Lower lobe of right lung (tissue), 2 donors: ENCODE measurements at regions not wholly inside any gene's neighbourhood (a gene's known extent, or its start where the extent isn't known, plus 50 kb on each side); places are given as distances from the start of the nearest gene placed in this dataset.

Source experiments
- ATAC-seq, 2 donors: fragments of 200-7000 bp; cut with Tn5 transposase; one replicate each; pipeline ENCODE4 v1.9.1; 2020 to 2022; ENCODE audit warnings: mild to moderate bottlenecking in 2 of 2, moderate library complexity in 2 of 2
- DNase-seq: peaks from one replicate; pipeline ENCODE4 v3.0.0-alpha.2; 2020
- H3K27ac ChIP-seq: fragments of 200-600 bp; one replicate; pipeline ENCODE4 v1.8.0; 2022
- H3K27me3 ChIP-seq: fragments of 200-600 bp; one replicate; pipeline ENCODE4 v1.8.0; 2022; ENCODE audit warnings: low read depth
- H3K36me3 ChIP-seq: fragments of 200-600 bp; one replicate; pipeline ENCODE4 v1.8.0; 2022; ENCODE audit warnings: mild to moderate bottlenecking
- H3K4me1 ChIP-seq: fragments of 200-600 bp; one replicate; pipeline ENCODE4 v1.8.0; 2022
- H3K4me3 ChIP-seq: fragments of 200-600 bp; one replicate; pipeline ENCODE4 v1.8.0; 2022; ENCODE audit warnings: mild to moderate bottlenecking
- H3K9me3 ChIP-seq: fragments of 200-600 bp; one replicate; pipeline ENCODE4 v1.8.0; 2022
- CTCF ChIP-seq: fragments of 200-600 bp; IDR thresholded peaks from one replicate; pipeline ENCODE4 v1.8.0; 2022; ENCODE audit warnings: antibody characterized with exemption, mild to moderate bottlenecking
- intact Hi-C: fragments of 100-400 bp; cut with DNase I; formaldehyde crosslinking; loops from one replicate; pipeline ENCODE4 v1.11.0; 2022
- donor health status: DM: no; HTN: yes; CAD: no; lungs with severe emphysema.

GRCh38 chr6:114430534-114431124 is 87.8 kb upstream of the HS3ST5 start:
- Histone ChIP-seq H3K27ac (no peak overlapping the region), H3K4me1 (no peaks in the 10 kb centered on the region), H3K9me3 (no peaks in the 10 kb centered on the region), H3K27me3 (no peaks in the 10 kb centered on the region), H3K4me3 (no peak overlapping the region), H3K36me3 (no peaks in the 10 kb centered on the region)
- TF ChIP-seq CTCF, result no peak
- DNase-seq (no peak), ATAC-seq (no peak)
- intact Hi-C loops, result no loop called here

- H3K27ac ChIP-seq, result no peak overlapping the region
- H3K4me3 ChIP-seq, result no peak overlapping the region
- H3K9me3 ChIP-seq, result no peaks in the 10 kb centered on the region
- DNase-seq, result no peak
- intact Hi-C loops, result no loop called here
- no peak for TF ChIP-seq CTCF
- no peaks in the 10 kb centered on the region for H3K27me3 ChIP-seq
- no peaks in the 10 kb centered on the region for H3K36me3 ChIP-seq
- no peak for ATAC-seq
- no peaks in the 10 kb centered on the region for H3K4me1 ChIP-seq
Measured at GRCh38 chr6:114428341-114428740, 85.5 kb upstream of the HS3ST5 start.

GRCh38 chr6:114421199-114421598 is 78.4 kb upstream of the HS3ST5 start:
- Histone ChIP-seq H3K9me3 (no peaks in the 10 kb centered on the region), H3K4me3 (no peak overlapping the region), H3K27ac (no peak overlapping the region), H3K4me1 (no peaks in the 10 kb centered on the region), H3K36me3 (no peaks in the 10 kb centered on the region), H3K27me3 (no peaks in the 10 kb centered on the region)
- ATAC-seq (no peak), DNase-seq (no peak)
- intact Hi-C loops, result no loop called here
- no peak for TF ChIP-seq CTCF

- H3K9me3 ChIP-seq, result no peaks in the 10 kb centered on the region
- H3K27me3 ChIP-seq, result no peaks in the 10 kb centered on the region
- ATAC-seq (no peak), DNase-seq (no peak)
- no peak overlapping the region for H3K27ac ChIP-seq
- H3K36me3 ChIP-seq, result no peaks in the 10 kb centered on the region
- TF ChIP-seq CTCF, result no peak
- no peak overlapping the region for H3K4me3 ChIP-seq
- intact Hi-C loops, result no loop called here
- no peaks in the 10 kb centered on the region for H3K4me1 ChIP-seq
Measured at GRCh38 chr6:114419175-114419574, 76.4 kb upstream of the HS3ST5 start.

GRCh38 chr6:114418304-114418972 is 75.6 kb upstream of the HS3ST5 start:
- no peaks in the 10 kb centered on the region for H3K4me1 ChIP-seq
- no peak for DNase-seq
- H3K36me3 ChIP-seq, result no peaks in the 10 kb centered on the region
- H3K27ac ChIP-seq, result no peak overlapping the region
- no peaks in the 10 kb centered on the region for H3K9me3 ChIP-seq
- H3K4me3 ChIP-seq, result no peak overlapping the region
- TF ChIP-seq CTCF, result no peak
- no peak for ATAC-seq
- intact Hi-C loops, result no loop called here
- no peaks in the 10 kb centered on the region for H3K27me3 ChIP-seq
